Omental fat pad (tissue), 3 donors: ENCODE measurements at regions not wholly inside any gene's neighbourhood (a gene's known extent, or its start where the extent isn't known, plus 50 kb on each side); places are given as distances from the start of the nearest gene placed in this dataset.

Experiments
- ATAC-seq: fragments of 150-250 bp; one replicate; pipeline ENCODE4 v1.9.1; 2016; ENCODE audit warnings: mild to moderate bottlenecking, moderate library complexity; ENCODE audit not compliant: low FRiP score
- DNase-seq: peaks from one replicate; pipeline ENCODE4 v3.0.0-alpha.2; 2019; ENCODE audit warnings: low spot score
- TF ChIP-seq, protein P1 (sequence below), 3 donors: fragments of 450-650 bp; IDR thresholded peaks; one replicate each; pipeline ENCODE4 v1.5.1; 2016 to 2017; ENCODE audit warnings: antibody characterized with exemption in 3 of 3, mild to moderate bottlenecking in 3 of 3, moderate library complexity in 2 of 3

DNA sequence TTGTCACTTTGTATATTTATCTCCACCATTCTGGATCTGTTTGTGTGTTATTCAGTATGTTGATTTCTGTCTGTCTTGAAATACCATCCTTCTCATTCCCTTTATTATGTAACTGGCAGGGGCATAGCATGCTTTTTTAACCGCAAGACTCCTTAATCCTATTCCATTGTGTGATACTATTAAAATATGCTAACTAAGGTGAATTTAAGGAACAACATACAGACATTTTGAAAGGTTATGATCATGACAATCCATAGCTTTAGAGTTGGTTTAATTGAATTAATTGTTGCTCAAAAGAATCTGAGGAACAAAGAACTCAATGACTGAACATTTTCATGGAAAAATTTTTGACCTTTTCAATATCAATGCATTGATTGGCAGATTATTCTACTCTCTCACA is 677.3 kb upstream of the ROBO1 start:
- no peak for DNase-seq
- TF ChIP-seq, protein P1, sequence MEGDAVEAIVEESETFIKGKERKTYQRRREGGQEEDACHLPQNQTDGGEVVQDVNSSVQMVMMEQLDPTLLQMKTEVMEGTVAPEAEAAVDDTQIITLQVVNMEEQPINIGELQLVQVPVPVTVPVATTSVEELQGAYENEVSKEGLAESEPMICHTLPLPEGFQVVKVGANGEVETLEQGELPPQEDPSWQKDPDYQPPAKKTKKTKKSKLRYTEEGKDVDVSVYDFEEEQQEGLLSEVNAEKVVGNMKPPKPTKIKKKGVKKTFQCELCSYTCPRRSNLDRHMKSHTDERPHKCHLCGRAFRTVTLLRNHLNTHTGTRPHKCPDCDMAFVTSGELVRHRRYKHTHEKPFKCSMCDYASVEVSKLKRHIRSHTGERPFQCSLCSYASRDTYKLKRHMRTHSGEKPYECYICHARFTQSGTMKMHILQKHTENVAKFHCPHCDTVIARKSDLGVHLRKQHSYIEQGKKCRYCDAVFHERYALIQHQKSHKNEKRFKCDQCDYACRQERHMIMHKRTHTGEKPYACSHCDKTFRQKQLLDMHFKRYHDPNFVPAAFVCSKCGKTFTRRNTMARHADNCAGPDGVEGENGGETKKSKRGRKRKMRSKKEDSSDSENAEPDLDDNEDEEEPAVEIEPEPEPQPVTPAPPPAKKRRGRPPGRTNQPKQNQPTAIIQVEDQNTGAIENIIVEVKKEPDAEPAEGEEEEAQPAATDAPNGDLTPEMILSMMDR (IDR thresholded peaks at IDR 0.05): no peak
- ATAC-seq: no peak

DNA sequence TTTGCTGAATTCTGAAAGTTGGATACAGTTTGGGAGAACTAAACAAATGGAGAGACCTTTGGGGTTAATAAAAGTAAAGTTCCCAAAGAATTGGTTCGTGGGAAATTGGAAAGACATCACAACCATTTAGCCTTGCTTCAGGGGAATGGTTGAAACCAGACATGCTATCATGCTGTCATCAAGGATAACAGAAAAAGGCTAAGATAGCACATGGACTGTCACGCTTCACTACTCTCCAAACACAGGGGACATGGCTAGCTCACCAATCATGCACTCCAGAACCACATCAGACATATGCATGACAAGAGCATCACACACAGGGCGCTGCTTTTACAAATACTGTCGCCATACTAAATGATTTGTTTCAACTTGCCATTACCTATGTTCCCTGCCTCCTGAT is 671.7 kb upstream of the ROBO1 start:
- no peak for ATAC-seq
- no peak for DNase-seq
- TF ChIP-seq, protein P1 (IDR thresholded peaks at IDR 0.05): no peak

DNA sequence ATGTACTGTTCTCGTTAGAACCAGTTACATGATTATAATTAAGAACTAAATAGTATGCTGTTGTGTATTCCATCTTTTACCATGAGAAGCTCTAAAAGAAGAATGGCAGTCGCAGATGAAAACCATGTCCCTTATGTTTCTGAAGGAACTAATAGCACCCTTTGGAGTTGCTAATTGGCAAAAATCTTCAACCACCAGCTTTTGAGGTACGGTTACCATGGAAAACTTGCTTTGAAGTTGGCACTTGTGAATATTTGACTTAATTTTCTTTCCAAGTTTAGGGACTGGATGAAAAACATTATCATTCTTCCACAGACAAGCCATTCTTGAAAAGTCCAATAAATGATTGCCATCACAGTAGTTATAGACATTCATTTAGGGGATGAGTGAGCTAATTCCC is 666.6 kb upstream of the ROBO1 start:
- no peak for ATAC-seq
- no peak for DNase-seq
- TF ChIP-seq, protein P1 (IDR thresholded peaks at IDR 0.05): no peak

DNA sequence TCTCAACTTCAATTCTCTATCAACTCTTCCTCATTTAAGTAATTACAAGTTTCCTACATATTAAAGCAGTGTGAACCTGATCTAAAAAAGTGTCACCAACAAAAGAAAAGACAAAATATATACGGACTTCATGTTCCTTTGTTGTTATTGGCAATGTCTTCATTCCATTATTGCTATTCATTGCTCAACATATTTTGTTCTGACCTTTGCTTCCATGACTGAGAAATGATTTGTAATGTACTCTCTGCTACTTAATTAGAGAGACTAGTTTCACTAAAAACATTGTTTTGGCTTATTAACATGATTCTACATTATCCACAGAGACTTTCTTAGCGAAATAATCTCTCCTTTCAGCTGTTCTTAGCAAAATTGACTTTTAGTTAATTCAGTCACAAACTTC is 657.2 kb upstream of the ROBO1 start:
- ATAC-seq: no peak
- TF ChIP-seq, protein P1 (IDR thresholded peaks at IDR 0.05): no peak

DNA sequence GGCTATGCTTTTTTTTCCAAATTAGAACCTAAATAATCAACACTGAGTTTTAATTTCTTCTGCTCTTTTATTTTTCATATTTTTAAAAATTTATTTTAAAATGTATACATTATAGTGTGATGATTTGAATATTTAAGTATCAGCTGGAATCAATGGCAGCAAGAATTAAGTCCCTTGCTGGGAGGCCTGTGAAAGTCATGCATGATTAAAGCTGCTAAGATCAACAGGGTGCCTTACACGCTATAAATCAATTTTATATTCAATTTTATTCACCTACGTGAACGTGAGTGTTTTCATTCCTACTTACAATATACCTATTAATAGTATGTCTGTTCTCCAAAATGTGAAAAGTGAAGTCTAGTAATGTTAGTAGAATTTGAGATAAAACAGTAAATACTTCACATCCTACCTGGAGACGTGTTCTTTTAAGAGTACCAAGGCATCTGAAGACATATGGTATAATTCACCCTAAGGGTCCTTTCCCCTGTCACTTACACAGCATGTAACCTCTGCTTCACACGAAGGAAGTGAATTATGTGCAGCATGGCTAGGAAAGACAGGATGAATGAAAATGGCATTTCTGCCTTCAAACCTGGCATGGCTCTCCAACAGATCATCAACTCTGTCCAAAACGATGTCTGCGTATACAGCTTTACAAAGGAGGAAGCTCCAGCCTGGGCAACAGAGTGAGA is 640.4 kb upstream of the ROBO1 start:
- TF ChIP-seq, protein P1 (IDR thresholded peaks at IDR 0.05): no peak
- ATAC-seq: no peak
- DNase-seq: no peak

More for the DNA sequence above, 657.2 kb upstream of the ROBO1 start:
- no peak for DNase-seq

DNA sequence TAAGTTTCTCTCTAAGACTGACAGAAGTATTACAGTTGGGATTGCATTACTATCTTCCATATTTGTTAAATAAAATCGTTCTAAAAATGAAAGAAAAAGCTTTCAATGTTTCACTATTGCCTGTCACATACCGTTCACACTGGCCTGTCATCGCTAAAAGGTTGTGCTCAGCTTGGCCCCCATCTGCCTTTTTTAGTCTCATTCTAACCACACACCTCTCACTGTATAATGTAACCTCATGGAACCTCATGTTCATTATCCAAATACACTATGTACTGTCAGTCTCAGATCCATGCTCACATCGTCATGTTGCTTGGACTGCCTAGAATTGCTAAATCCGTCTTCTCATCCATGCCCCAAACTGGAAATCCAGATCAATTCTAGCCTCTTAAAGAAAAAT is 637.8 kb upstream of the ROBO1 start:
- DNase-seq: no peak
- TF ChIP-seq, protein P1 (IDR thresholded peaks at IDR 0.05): no peak
- no peak for ATAC-seq

DNA sequence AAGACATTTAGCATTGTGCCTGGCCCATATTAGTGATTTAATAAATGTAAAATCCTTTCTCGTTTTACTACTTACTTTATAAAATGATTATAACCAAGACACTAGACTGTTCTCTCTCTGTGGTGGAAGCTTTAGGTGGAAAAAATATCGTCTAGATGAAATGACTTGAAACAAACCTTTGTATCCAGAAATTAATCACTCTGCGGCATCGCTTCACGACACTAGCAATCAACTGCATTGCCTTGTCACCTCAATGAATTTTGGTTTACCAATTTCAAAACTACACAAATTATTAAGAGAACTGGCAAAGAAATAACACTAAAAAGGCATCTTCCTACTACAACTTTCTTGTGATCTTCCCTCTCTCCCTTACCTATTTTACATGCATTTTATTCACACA is 627.2 kb upstream of the ROBO1 start:
- no peak for ATAC-seq
- TF ChIP-seq, protein P1 (IDR thresholded peaks at IDR 0.05): no peak
- no peak for DNase-seq
